Adipocyte (in vitro differentiated cells): ENCODE measurements at regions not wholly inside any gene's neighbourhood (a gene's known extent, or its start where the extent isn't known, plus 50 kb on each side); places are given as distances from the start of the nearest gene placed in this dataset.

Source experiments
- DNase-seq: peaks from one replicate; pipeline ENCODE4 v3.0.0-alpha.2; 2015; ENCODE audit warnings: low read depth
- H3K27me3 ChIP-seq: replicated peaks from 2 replicates; pipeline ENCODE4 v1.7.0; 2013; ENCODE audit warnings: mild to moderate bottlenecking, low read length, moderate library complexity; ENCODE audit not compliant: control insufficient read depth, insufficient read depth
- H3K36me3 ChIP-seq: 2 replicates; pipeline ENCODE4 v1.7.0; 2013; ENCODE audit warnings: low read length, mild to moderate bottlenecking, moderate library complexity; ENCODE audit not compliant: control insufficient read depth, insufficient read depth, severe bottlenecking
- H3K4me1 ChIP-seq: 2 replicates; pipeline ENCODE4 v1.7.0; 2013; ENCODE audit warnings: mild to moderate bottlenecking, low read length, moderate library complexity; ENCODE audit not compliant: control insufficient read depth, insufficient read depth
- H3K4me3 ChIP-seq: 2 replicates; pipeline ENCODE4 v1.7.0; 2013; ENCODE audit warnings: mild to moderate bottlenecking, low read length, moderate library complexity
- H3K9ac ChIP-seq: 2 replicates; pipeline ENCODE4 v1.7.0; 2013; ENCODE audit warnings: mild to moderate bottlenecking, low read length, moderate library complexity
- H3K9me3 ChIP-seq: 2 replicates; pipeline ENCODE4 v1.7.0; 2013; ENCODE audit warnings: mild to moderate bottlenecking, low read length, moderate library complexity; ENCODE audit not compliant: control insufficient read depth

DNA sequence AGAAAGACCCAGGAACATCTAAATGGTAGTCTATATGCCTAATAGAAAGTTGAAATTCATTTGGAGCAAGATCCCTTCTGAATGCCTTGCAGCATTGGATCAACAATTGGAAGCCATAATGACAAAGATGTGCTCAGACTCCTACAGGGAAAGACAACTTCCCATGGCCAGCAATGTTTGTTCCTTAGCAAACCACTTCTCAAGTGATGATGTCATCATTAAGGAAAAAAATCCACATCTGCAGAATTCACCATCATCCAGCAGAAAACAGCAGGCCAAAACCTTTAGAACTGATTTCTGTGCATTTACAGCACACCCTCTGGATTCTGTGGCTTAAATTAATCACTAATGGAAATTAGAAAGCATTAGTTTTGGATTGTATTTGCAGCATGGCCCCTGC is 82.4 kb upstream of the ZIC3 start:
- no peaks in the 10 kb centered on the region for H3K36me3 ChIP-seq
- no peak overlapping the region for H3K9ac ChIP-seq
- no peak for DNase-seq
- H3K27me3 ChIP-seq = peaks cover 5% of the 10 kb centered on the region
- peaks cover 3% of the 10 kb centered on the region for H3K9me3 ChIP-seq
- no peaks in the 10 kb centered on the region for H3K4me1 ChIP-seq
- H3K4me3 ChIP-seq = no peak overlapping the region

DNA sequence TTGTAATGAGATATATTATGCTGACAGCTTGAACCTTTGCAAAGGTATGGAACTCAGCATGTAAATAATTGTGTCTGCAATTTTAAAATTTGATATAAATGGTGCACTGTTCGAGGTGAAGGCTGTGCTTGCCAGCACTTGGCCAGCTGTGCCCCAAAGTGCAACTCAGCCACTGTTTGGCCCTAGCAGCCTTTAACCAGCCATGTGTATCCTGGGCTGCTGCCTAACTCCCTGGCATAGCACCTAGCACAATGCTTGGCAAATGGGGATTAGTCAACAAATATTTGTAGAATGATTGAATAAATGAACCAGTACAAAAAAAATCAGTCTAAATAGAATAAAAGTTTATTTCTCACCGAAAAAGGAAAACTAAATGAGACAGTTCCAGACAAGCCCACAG is 83.8 kb upstream of the ZIC3 start:
- H3K4me1 ChIP-seq = no peaks in the 10 kb centered on the region
- peaks cover 5% of the 10 kb centered on the region for H3K27me3 ChIP-seq
- H3K4me3 ChIP-seq = no peak overlapping the region
- H3K9me3 ChIP-seq = peaks cover 3% of the 10 kb centered on the region
- H3K9ac ChIP-seq = no peak overlapping the region
- no peaks in the 10 kb centered on the region for H3K36me3 ChIP-seq
- no peak for DNase-seq

DNA sequence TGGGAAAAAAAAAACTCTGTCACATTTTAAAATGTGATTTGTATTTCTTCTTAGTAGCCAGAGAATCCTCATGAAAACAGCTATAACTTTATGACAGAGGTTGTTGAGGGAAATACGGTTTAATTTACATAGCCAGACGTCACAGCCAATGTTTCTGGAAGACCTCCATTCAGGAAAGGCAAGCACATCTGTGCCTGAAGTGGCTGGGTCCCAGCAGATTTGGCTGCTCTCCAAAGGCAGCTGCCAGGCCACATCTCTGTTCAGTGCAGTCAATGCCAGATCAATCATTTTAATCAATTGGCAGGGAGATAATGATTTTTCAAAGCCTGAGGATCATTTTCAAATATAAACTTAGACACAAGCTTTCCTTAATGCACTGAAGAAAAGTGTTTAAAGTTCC is 86.5 kb upstream of the ZIC3 start:
- H3K4me3 ChIP-seq = no peak overlapping the region
- H3K4me1 ChIP-seq = no peaks in the 10 kb centered on the region
- no peaks in the 10 kb centered on the region for H3K36me3 ChIP-seq
- DNase-seq = no peak
- peaks cover 10% of the 10 kb centered on the region for H3K27me3 ChIP-seq
- no peak overlapping the region for H3K9ac ChIP-seq
- no peaks in the 10 kb centered on the region for H3K9me3 ChIP-seq

DNA sequence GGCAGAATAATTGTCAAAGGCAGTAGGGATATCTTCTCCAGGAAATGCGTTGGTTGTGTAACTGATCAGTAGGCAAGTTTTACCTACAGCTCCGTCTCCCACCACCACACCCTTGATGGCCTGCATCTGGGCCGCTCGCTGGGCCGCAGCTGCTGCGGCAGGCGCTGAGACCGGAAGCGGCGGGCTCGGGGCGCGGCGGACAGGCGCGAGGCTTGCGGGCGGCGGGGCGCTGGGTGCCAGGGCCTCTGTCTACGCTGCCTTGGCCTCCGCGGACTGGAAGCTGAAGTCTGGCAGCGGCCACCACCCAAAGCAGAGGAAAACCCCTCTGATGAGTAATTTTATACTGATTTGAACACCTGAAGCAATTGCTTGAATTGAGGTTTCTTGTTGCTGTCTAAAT is 124.2 kb upstream of the ZIC3 start:
- Histone ChIP-seq H3K4me3 (no peak overlapping the region), H3K9ac (no peak overlapping the region), H3K27me3 (peaks cover 6% of the 10 kb centered on the region), H3K9me3 (no peaks in the 10 kb centered on the region), H3K36me3 (no peaks in the 10 kb centered on the region), H3K4me1 (no peaks in the 10 kb centered on the region)
- no peak for DNase-seq

DNA sequence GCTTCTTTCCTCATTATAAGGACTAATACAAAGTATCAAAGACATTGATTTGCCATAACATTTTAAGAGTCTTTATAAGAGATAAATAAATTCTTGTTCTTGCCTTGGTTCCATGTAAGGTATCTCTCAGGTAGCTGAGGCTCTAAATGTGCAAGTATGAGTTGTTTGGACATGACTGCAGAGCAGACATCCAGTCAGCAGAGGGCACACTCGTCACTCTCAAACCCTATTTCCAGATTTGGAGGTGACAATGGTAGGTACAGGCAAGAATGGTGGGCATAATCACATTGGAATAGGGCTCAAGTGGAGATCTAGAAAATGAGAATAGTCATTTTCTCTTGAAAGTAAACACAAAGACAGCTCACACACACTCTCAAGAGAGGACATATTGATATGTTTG is 133.3 kb upstream of the ZIC3 start:
- H3K9me3 ChIP-seq = peaks cover 4% of the 10 kb centered on the region
- H3K4me3 ChIP-seq = no peak overlapping the region
- no peak for DNase-seq

DNA sequence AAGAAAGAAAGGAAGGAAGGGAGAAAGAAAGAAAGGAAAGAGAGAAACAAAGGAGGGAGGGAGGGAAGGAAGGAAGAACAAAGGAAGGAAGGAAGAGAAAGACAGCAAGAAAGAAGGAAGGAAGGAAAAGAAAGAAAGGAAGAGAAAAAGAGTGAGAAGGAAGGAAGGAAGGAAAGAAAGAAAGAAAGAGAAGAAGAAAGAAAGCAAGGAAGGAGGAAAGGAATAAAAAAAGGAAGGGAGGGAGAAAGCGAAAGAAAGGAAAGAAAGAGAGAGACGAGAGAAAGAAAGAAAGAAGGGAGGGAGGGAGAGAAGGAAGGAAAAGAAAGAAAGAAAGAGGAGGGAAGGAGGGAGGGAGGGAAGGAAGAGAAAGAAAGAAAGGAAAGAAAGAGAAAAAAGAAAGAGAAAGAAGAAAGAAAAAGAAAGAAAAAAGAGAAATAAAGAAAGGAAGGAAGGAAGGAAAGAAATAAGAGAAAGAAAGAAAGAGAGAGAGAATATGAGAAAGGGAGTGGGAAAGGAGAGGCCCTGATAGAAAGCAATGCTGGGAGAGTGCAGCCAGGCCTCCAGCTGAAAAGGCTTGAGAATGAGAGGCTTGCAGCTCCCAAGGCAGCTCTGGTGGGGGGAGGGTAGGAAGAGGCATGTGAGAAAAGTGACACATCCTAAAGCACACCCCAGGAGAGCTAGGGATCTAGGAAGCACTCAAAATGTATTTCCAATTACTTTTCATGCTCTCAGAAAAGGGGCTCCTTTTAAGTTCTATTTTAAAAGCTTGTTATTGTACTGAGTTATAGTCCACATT is 134.0 kb upstream of the ZIC3 start:
- Histone ChIP-seq H3K4me3 (no peak overlapping the region), H3K9me3 (peaks cover 4% of the 10 kb centered on the region), H3K4me1 (no peaks in the 10 kb centered on the region), H3K9ac (no peak overlapping the region), H3K36me3 (no peaks in the 10 kb centered on the region), H3K27me3 (peaks cover 18% of the 10 kb centered on the region)
- DNase-seq = no peak

More for the DNA sequence above, 133.3 kb upstream of the ZIC3 start:
- Histone ChIP-seq H3K36me3 (no peaks in the 10 kb centered on the region), H3K9ac (no peak overlapping the region), H3K27me3 (peaks cover 12% of the 10 kb centered on the region), H3K4me1 (no peaks in the 10 kb centered on the region)

DNA sequence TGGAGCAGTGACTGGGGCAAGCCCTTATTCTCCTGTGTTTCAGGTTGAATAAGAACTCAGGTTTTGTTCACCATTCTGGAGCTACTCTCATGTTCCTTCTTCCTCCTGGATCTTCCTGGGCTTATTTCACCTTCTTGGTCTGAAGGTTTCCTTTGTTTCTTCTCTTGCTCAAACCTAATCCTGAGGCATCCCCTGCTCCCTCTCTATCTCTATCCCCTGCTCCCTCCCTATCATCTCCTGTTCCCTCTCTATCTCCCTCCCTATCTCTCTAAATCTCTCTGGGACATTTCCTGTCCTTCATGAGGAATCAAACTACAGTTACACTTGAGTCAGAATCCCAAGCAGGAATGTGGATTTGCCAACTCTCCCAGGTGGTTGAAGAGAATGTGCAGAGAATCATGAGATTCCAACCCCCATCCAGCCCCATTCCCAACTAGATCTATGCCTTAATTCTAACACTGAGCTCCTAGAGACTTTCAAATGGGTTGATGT is 134.9 kb upstream of the ZIC3 start:
- no peak for DNase-seq
- H3K27me3 ChIP-seq = peaks cover 23% of the 10 kb centered on the region
- H3K9ac ChIP-seq = no peak overlapping the region
- no peaks in the 10 kb centered on the region for H3K4me1 ChIP-seq
- H3K36me3 ChIP-seq = no peaks in the 10 kb centered on the region
- no peak overlapping the region for H3K4me3 ChIP-seq
- peaks cover 1% of the 10 kb centered on the region for H3K9me3 ChIP-seq

DNA sequence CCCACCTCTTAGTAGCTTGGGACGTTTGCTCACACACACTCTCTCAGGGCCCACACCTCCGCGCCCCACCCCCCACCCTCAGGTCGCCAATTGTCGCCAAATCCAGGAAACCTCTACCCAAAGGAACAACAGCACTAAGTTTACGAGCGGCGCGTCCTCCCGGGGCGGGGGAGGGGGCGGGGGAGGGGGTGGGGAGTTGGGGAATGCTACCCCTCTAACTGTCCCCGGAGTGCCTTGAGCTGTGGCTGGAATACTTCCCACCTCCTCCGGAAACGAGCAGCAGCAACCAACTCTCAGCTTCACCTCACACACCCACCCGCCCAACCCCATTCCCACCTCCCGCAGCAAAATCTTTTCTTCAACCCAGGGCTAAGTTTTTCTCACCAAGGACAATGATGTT is 135.6 kb upstream of the ZIC3 start:
- Histone ChIP-seq H3K27me3 (peaks cover 29% of the 10 kb centered on the region), H3K4me1 (no peaks in the 10 kb centered on the region), H3K36me3 (no peaks in the 10 kb centered on the region), H3K4me3 (no peak overlapping the region), H3K9ac (no peak overlapping the region), H3K9me3 (no peaks in the 10 kb centered on the region)
- no peak for DNase-seq

DNA sequence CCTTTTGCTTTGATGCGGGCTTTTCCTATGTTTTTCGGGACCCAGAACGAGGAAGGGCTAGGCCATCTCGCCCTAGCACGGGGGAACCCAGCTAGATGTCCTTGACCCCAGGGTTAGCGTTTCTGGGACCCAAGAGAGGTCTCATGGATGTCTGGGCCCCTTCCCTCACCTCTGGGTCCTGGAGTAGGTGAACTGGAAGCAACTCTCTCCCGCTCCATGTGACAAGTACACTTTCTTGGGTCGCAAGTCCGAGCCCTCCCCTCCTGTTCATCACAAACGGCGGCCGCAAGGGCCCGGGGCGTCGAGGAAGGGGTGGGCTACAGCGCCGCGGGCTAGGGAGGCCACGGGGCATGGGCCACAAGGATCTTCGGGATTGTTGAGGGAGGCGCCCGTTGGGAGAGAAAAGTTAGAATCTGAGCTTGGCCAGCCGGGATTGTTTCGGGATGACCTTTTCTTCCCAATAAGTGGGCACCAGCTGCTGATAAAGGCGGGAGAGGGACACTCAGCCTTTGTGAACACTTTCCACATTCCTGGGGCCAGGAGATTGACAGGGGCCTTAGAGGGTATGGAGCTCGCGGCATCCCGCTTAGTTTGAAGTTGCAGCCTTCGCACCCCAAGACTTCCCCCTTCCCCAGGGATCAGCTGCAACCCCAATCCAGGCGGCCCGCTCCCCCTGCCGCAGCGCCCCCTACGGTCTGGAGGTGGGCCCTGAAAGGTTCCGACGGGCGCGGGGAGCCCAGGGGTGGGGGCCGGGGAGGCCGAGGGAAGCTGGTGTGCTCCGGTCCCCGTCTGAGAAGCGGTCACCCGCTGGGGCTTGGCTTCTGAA is 136.9 kb upstream of the ZIC3 start:
- peaks cover 40% of the 10 kb centered on the region for H3K27me3 ChIP-seq
- no peak overlapping the region for H3K9ac ChIP-seq
- DNase-seq = no peak
- H3K4me3 ChIP-seq = peak overlapping the region; percentile 78
- H3K4me1 ChIP-seq = no peaks in the 10 kb centered on the region
- H3K9me3 ChIP-seq = no peaks in the 10 kb centered on the region
- H3K36me3 ChIP-seq = no peaks in the 10 kb centered on the region

DNA sequence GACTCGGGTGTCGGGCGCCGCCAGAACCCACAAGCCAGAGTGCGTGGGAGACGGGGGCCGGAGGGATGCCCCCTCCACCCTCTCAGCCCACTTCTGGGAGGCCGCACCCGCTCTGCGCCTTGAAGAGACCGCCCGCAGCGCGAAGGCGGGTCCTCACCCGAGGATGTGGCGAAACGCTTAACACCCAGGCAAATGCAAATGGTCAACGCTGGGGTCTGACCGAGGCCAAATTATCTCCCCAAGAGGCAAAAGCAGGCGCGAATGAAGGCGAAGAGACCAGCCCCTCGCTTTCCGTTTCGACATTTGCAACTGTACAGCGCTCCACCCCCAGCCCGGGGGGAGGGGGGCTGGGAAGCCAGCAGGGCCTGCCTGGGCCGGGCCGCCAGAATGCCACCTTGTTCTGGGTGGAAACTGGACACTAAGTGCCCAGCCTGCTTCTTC is 137.7 kb upstream of the ZIC3 start:
- Histone ChIP-seq H3K4me3 (peak overlapping the region; percentile 78), H3K36me3 (no peaks in the 10 kb centered on the region), H3K9ac (no peak overlapping the region), H3K4me1 (no peaks in the 10 kb centered on the region), H3K27me3 (peaks cover 44% of the 10 kb centered on the region), H3K9me3 (no peaks in the 10 kb centered on the region)
- DNase-seq = peak; percentile 1

DNA sequence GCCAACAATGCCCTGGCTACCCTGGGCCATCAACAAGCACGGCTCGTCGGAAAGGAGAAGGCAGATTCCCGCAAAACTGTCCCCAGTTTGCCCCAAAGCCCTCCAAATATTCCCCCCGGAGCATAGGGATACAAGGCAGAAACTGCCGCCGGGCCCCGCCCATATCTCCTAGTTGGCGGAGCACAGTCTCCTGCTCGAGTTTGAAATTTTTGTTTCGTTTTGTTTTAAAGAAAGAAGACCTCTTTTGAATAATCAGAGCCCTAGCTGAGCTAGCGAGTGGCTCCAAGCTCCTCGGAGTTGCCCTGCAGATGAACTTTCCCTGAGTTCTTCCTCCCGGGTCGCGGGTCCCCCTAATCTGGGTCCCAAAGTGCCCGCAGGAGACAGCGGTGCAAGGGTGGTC is 138.1 kb upstream of the ZIC3 start:
- H3K4me1 ChIP-seq = no peaks in the 10 kb centered on the region
- peak overlapping the region; percentile 78 for H3K4me3 ChIP-seq
- H3K9ac ChIP-seq = no peak overlapping the region
- H3K27me3 ChIP-seq = peaks cover 47% of the 10 kb centered on the region
- no peaks in the 10 kb centered on the region for H3K9me3 ChIP-seq
- peak; percentile 13 for DNase-seq
- H3K36me3 ChIP-seq = no peaks in the 10 kb centered on the region
